IPS-NIHi11 (cell line): ENCODE measurements at regions not wholly inside any gene's neighbourhood (a gene's known extent, or its start where the extent isn't known, plus 50 kb on each side); places are given as distances from the start of the nearest gene placed in this dataset.

Experiments
- DNase-seq: peaks from one replicate; pipeline ENCODE4 v3.0.0; 2012; ENCODE audit warnings: mixed read lengths, low spot score

GRCh38 chr18:41237317-41237716, 717.7 kb upstream of the PIK3C3 start:
- no peak for DNase-seq

- no peak for DNase-seq
Measured at GRCh38 chr18:41231681-41232080, 723.4 kb upstream of the PIK3C3 start.

GRCh38 chr18:41227993-41228392, 727.0 kb upstream of the PIK3C3 start:
- DNase-seq, result no peak

GRCh38 chr18:41226911-41227310, 728.1 kb upstream of the PIK3C3 start:
- DNase-seq, result no peak

GRCh38 chr18:41226186-41226585, 728.8 kb upstream of the PIK3C3 start:
- no peak for DNase-seq

GRCh38 chr18:41216341-41217003, 738.6 kb upstream of the PIK3C3 start:
- no peak for DNase-seq

- no peak for DNase-seq
Measured at GRCh38 chr18:41207706-41208105, 747.3 kb upstream of the PIK3C3 start.

GRCh38 chr18:41206341-41206830, 748.6 kb upstream of the PIK3C3 start:
- no peak for DNase-seq

GRCh38 chr18:41199212-41199611, 755.8 kb upstream of the PIK3C3 start:
- no peak for DNase-seq

- DNase-seq, result no peak
Measured at GRCh38 chr18:41197967-41198366, 757.1 kb upstream of the PIK3C3 start.

GRCh38 chr18:41170346-41170745, 784.7 kb upstream of the PIK3C3 start:
- no peak for DNase-seq

GRCh38 chr18:41165625-41166024, 789.4 kb upstream of the PIK3C3 start:
- no peak for DNase-seq

GRCh38 chr18:41162781-41163180, 792.3 kb upstream of the PIK3C3 start:
- DNase-seq, result no peak

- DNase-seq, result no peak
Measured at GRCh38 chr18:41162191-41162590, 792.8 kb upstream of the PIK3C3 start.

GRCh38 chr18:41155910-41156851, 798.9 kb upstream of the PIK3C3 start:
- no peak for DNase-seq

- no peak for DNase-seq
Measured at GRCh38 chr18:41155025-41155424, 800.0 kb upstream of the PIK3C3 start.

GRCh38 chr18:41153871-41154270, 801.2 kb upstream of the PIK3C3 start:
- no peak for DNase-seq

GRCh38 chr18:41150316-41150715, 804.7 kb upstream of the PIK3C3 start:
- no peak for DNase-seq

- no peak for DNase-seq
Measured at GRCh38 chr18:41146301-41146700, 808.7 kb upstream of the PIK3C3 start.

- no peak for DNase-seq
Measured at GRCh38 chr18:41145516-41145915, 809.5 kb upstream of the PIK3C3 start.

GRCh38 chr18:41144441-41144840, 810.6 kb upstream of the PIK3C3 start:
- no peak for DNase-seq

GRCh38 chr18:41140506-41140905, 814.5 kb upstream of the PIK3C3 start:
- DNase-seq, result no peak

- no peak for DNase-seq
Measured at GRCh38 chr18:41135146-41135545, 819.9 kb upstream of the PIK3C3 start.
